ENCODE measurements at regions not wholly inside any gene's neighbourhood (a gene's known extent, or its start where the extent isn't known, plus 50 kb on each side); places are given as distances from the start of the nearest gene placed in this dataset.
"Not testable (repeated sequence)": the region's sequence is repeated elsewhere in the genome, so short reads cannot be mapped to it uniquely, and the experiment has no call there.

- no peak for DNase-seq (ENCODE audit: low read depth)
Observed at GRCh38 chr2:20130821-20131645, 79.6 kb upstream of the LAPTM4A start.

- DNase-seq (ENCODE audit: low read depth), result no peak
Observed at GRCh38 chr2:20130160-20130560, 78.7 kb upstream of the LAPTM4A start.

DNA sequence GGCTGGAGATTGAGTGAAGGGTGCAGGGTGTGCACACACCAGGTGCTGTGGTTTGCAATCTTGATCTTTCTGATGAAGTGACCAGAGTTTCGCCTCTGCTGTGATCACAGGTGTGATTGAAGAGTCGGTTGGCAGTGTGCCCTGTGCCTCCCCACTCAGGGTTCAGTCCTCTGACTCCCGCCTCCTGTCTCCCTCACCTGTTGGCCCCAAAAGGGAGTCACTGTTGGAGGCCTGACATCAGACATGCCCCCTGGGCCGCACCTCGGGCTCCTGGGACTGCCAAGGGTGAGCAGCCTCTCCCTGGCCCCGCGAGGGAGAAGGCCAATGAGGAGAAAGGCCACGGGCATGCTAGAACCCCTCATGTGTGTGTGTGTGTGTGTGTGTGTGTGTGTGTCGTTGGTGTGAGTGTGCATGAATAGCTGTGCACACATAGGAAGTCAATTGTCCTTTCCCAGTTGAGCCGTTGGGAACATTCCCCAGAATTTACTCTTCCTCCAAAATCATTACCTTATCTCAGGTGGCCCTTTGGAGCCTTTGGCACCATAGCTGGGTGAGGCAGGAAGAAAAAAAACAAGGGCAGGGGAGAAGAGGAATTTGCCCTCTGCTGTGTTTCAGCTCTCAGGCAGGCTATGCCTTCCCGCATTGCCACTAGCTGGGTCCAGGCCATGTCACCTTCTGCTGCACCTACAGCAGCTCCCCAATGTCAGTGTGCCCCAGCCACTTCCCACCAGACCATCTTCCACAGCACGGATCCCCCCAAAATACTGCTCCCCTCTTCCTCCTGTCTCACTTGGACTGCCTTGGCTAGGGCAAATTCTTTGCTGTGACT, 78.1 kb upstream of the LAPTM4A start:
- no peak for DNase-seq (ENCODE audit: low read depth)

GRCh38 chr2:20128506-20129330, 77.3 kb upstream of the LAPTM4A start:
- no peak for DNase-seq (ENCODE audit: low read depth)

GRCh38 chr2:20126469-20126868, 75.0 kb upstream of the LAPTM4A start:
- DNase-seq (ENCODE audit: low read depth), result no peak

DNA sequence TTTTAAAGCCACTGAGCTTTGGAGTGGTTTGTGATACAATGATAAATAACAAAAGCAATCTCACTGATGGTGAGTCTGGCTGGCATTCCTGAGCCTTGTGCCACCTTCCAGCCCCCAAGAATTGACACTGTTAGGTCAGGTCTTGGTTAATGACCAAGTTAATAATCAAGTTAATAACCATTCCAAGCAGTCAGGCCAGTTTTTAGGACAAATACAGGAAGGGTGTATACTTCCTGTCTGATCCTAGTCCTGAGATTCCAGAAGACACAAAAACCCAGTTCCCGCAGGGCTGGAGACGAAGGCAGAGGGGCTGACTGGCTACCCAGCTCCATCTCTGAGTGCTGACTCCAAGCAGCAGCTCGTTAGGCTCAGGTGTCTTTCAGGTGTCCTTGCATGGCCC, 74.6 kb upstream of the LAPTM4A start:
- no peak for DNase-seq (ENCODE audit: low read depth)

- DNase-seq (ENCODE audit: low read depth), result no peak
Observed at GRCh38 chr2:20125616-20126015, 74.2 kb upstream of the LAPTM4A start.

DNA sequence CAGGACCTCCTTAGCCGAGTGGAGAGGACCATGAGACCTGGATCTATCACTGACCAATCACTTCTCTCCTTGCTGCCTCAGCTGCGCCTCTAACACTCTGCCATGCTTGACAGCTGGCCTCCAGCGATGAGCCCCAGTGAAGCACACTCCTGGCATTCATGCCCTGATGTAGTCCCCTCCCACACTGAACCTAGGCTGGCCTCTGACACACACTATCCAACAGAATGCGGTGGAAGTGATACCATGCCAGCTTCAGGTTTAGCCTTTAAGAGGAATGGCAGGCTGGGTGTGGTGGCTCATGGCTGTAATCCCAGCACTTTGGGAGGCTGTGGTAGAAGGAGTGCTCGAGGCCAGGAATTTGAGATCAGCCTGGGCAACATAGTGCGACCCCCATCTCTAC, 73.7 kb upstream of the LAPTM4A start:
- DNase-seq (ENCODE audit: low read depth), result no peak

GRCh38 chr2:20123871-20124594, 72.6 kb upstream of the LAPTM4A start:
- DNase-seq (ENCODE audit: low read depth), result no peak

- no peak for DNase-seq (ENCODE audit: low read depth)
Observed at GRCh38 chr2:20122864-20123263, 71.4 kb upstream of the LAPTM4A start.

DNA sequence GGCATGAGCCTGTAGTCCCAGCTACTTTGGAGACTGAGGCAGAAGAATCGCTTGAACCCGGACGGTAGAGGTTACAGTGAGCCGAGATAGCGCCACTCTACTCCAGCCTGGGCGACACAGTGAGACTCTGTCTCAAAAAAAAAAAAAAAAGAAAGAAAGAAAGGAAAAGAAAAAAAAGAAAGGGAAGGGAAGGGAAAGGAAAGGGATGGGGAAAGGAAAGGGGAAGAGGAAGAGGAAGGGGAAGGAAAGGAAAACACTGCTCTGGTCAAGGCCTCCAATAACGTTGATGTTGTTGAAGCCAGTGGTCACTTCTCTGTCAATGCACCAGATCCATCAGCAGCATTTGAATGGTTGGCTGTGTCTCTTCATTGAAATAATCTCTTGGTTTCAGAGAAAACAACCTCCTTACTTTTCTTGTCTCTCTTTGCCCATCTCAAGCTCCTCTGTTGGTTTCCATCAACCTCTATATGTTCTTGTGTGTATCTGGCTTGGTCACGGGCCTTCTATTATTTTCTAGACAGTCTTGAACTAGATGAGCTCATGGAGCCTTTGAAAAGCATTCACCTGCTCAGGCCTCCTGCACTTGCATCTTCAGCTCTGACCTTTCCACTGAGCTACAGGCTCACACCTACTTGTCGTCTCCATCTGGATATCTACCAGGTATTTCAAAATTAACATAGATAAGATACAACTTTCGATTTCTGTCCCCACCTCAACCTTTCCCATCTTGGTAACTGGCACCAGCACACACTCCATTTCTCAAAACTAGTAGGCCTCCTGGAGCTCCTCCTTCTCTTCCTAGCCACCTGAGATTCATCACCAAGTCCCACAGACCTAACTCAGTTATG, 69.4 kb upstream of the LAPTM4A start:
- no peak for DNase-seq (ENCODE audit: low read depth)

- DNase-seq (ENCODE audit: low read depth), result no peak
Observed at GRCh38 chr2:20118051-20118450, 66.6 kb upstream of the LAPTM4A start.

DNA sequence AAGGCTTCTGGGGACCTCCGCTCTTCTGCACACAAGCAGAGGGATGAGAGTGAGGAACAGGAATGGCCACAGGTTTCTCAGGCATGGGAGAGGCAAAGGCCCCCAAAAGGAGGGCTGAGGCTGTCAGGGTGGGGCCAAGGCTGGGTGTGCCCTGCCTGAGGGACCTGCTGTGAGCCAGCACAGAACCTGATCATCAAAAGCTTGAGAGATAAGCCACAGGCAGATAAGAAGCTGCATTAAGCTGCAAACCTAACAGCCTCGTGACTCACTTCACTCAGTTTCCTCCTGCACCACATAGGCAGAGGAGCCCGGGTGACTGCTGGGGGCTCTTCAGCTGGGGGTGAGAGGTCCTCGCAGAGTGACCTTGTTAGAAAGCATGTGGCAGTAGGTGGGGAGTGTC, 64.5 kb upstream of the LAPTM4A start:
- no peak for DNase-seq (ENCODE audit: low read depth)

- DNase-seq (ENCODE audit: low read depth), result no peak
Observed at GRCh38 chr2:20115374-20115773, 63.9 kb upstream of the LAPTM4A start.

DNA sequence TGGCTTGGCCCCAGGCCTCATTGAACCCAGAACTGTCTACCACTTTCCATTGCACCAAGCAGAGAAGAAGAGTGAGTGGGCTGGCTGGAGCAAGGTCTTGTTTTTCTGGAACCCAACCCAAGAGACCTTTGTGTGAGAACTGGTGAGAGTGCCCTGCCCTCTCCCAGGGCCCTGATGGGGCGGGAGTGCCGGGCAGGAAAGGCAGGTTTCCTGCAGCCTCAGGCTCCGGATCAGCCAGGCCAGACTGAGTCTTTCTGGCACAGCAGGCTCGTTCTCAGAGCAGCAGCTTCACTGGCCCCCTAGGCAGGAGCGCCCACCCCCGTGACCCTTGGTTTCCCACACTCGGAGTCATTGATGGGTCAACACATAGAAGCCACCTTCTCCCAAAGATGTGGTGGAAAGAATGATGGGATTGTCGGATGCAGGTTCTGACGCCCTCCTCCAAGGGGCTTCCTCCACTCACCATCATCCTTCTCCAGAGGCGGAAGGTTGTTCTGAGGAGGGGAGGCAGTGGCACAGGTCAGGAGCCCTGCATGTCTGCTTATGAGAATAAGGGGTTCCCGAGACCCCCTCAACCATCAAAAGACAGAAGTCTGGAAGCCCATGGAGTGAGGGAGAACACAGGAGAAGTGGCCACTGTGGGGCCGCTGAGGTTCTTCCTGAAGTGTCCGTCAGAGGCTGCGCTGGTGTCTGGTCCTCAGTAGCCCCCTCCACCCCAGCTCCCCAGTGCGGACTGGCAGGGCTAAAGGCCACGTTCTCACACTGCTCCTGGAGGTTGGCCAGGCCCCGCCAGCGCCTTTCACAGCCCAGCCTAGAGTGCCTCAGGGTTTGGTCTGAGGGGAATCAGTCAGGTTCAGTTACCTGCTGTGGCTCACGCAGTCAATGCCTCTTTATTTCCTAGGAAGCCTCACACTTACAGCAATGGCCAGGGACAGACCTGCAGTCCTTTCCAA, 62.8 kb upstream of the LAPTM4A start:
- DNase-seq (ENCODE audit: low read depth), result no peak

DNA sequence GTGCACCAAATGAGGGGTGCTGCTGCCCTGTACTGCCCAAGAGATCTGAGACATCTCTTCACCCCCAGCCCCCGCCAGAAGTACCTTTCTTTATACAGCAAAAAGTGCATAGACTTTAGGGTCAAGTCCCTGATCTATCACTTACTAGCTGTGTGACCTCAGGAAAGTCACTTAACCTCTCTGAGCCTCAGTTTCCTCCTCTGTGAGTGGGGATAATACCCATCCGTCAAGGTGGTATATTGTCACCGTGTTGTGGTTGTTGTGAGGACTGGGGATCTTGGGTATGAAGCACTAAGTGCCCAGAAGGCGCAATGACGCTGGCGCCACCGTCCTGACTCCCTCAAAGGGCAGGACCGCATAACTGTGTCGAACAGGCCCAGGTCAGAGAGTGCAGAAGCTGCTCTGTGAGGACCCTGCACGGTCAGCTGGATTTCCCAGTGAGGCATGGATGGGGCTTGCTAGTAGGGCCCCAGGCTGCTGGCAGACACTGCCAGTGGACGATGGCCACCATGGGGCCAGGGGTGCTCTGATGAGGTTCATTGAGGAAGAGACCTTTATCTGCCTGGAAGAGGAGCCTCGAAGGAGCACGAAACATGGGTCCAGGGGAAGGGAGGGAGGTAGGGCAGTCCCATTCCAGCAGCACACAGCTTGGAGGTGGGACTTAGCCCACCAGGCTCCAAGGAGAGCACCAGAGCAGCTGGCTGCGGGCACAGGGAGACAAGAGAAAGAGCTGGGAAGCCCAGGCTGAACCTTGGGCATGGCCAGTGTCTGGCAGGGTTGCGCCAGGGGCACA, 61.8 kb upstream of the LAPTM4A start:
- DNase-seq (ENCODE audit: low read depth), result no peak

GRCh38 chr2:20112361-20112760, 60.9 kb upstream of the LAPTM4A start:
- not testable (repeated sequence) for DNase-seq (ENCODE audit: low read depth)

GRCh38 chr2:20111311-20112131, 60.1 kb upstream of the LAPTM4A start:
- DNase-seq (ENCODE audit: low read depth), result peak; percentile 28

All from iris pigment epithelial cell (primary cell).